HepG2 (cell line): ENCODE measurements at regions not wholly inside any gene's neighbourhood (a gene's known extent, or its start where the extent isn't known, plus 50 kb on each side); places are given as distances from the start of the nearest gene placed in this dataset.

Experiments used
- ATAC-seq: fragments of 200-7000 bp; cut with Tn5 transposase; 3 replicates; pipeline ENCODE4 v1.9.1; 2020; ENCODE audit warnings: mild to moderate bottlenecking, moderate library complexity
- BruUV-seq: library from RNA; stranded (reverse); fragments of 400-500 nt; replicated peaks from 2 replicates; lab custom pipeline; 2021; lab: Mats Ljungman, UMichigan
- CTCF ChIA-PET: fragments of 300-600 bp; formaldehyde crosslinking; extraction: SDS; loops from one replicate; lab custom pipeline; 2021; ENCODE audit warnings: low total read pairs, inconsistent platforms, low intra/inter-chr PET ratio; lab: Yijun Ruan, JAX
- POLR2A ChIA-PET: fragments of 350-600 bp; sonication (Branson Sonifier 250); formaldehyde crosslinking; loops from one replicate; lab custom pipeline; 2020; ENCODE audit warnings: antibody characterized with exemption, inconsistent platforms; lab: Yijun Ruan, JAX
- DNase-seq: peaks from one replicate; pipeline ENCODE4 v3.0.0-alpha.2; 2015; ENCODE audit warnings: low spot score
- FAIRE-seq: peaks from 3 replicates; lab custom pipeline; 2011; peaks lifted over from hg19 to GRCh38; lab: Jason Lieb, UNC
- H2AFZ ChIP-seq: one replicate; pipeline ENCODE4 v1.6.1; 2011; ENCODE audit warnings: low read length, inconsistent platforms
- H3K27ac ChIP-seq: fragments of 300-600 bp; 3 replicates; pipeline ENCODE4 v1.8.0; 2011; ENCODE audit warnings: mixed run types, mild to moderate bottlenecking, mixed read lengths, low read length, inconsistent platforms; ENCODE audit not compliant: insufficient read depth; ENCODE audit errors: extremely low read length
- H3K27me3 ChIP-seq, 2 experiments: fragments of 200-600 bp in 1 of 2; 2 replicates in 1 of 2; 3 replicates in 1 of 2; pipeline versions ENCODE4 v1.6.0 to v1.8.0; 2011; ENCODE audit warnings: low read length in 2 of 2, mild to moderate bottlenecking in 2 of 2, moderate library complexity in 2 of 2, inconsistent platforms in 1 of 2; ENCODE audit not compliant: insufficient read depth in 2 of 2, control insufficient read depth in 1 of 2
- H3K36me3 ChIP-seq, 2 experiments: fragments of 200-600 bp in 1 of 2; replicated peaks in 1 of 2; 2 replicates in 1 of 2; 3 replicates in 1 of 2; pipeline versions ENCODE4 v1.5.1 to v1.8.0; 2011; ENCODE audit warnings: low read length in 2 of 2, inconsistent platforms in 1 of 2; ENCODE audit not compliant: insufficient read depth in 2 of 2, control insufficient read depth in 1 of 2
- H3K4me1 ChIP-seq: 2 replicates; pipeline ENCODE4 v1.5.1; 2012; ENCODE audit warnings: low read length, inconsistent platforms; ENCODE audit not compliant: insufficient read depth
- H3K4me2 ChIP-seq: 2 replicates; pipeline ENCODE4 v1.6.0; 2011; ENCODE audit warnings: low read depth, low read length, inconsistent platforms
- H3K4me3 ChIP-seq, 3 experiments: fragments of 200-600 bp in 1 of 3; sonication (generic), shearing (Covaris generic) in 1 of 3; replicated peaks in 1 of 3; 2 replicates each; pipeline ENCODE4 v1.5.1; 2011 to 2016; ENCODE audit warnings: low read length in 3 of 3, inconsistent platforms in 2 of 3, low read depth in 2 of 3, mild to moderate bottlenecking in 2 of 3, control low read depth in 1 of 3, mixed read lengths in 1 of 3; ENCODE audit not compliant: insufficient read depth in 1 of 3
- H3K79me2 ChIP-seq: one replicate; pipeline ENCODE4 v1.6.1; 2011; ENCODE audit warnings: low read length, inconsistent platforms; ENCODE audit not compliant: insufficient read depth
- H3K9ac ChIP-seq: 2 replicates; pipeline ENCODE4 v1.6.0; 2011; ENCODE audit warnings: mild to moderate bottlenecking, low read depth, low read length, inconsistent platforms; ENCODE audit not compliant: insufficient read depth
- H3K9me3 ChIP-seq: 2 replicates; pipeline ENCODE4 v1.5.1; 2012; ENCODE audit warnings: mild to moderate bottlenecking, low read length
- H4K20me1 ChIP-seq: 2 replicates; pipeline ENCODE4 v1.6.0; 2011; ENCODE audit warnings: inconsistent platforms, mild to moderate bottlenecking, low read length, moderate library complexity; ENCODE audit not compliant: insufficient read depth
- CEBPG ChIP-seq: IDR thresholded peaks from 2 replicates; pipeline ENCODE4 v1.6.1; 2016
- E2F2 ChIP-seq: sonication (generic); formaldehyde crosslinking; IDR thresholded peaks from 2 replicates; pipeline ENCODE4 v1.4.0; 2020; ENCODE audit warnings: missing genetic modification reagents, borderline replicate concordance
- HIVEP1 ChIP-seq: sonication (generic); formaldehyde crosslinking; IDR thresholded peaks from 2 replicates; pipeline ENCODE4 v1.4.0; 2020; ENCODE audit warnings: mild to moderate bottlenecking, missing genetic modification reagents
- SIX4 ChIP-seq: sonication (generic); formaldehyde crosslinking; IDR thresholded peaks from 2 replicates; pipeline ENCODE4 v1.4.0; 2020; ENCODE audit warnings: missing genetic modification reagents
- TEF ChIP-seq: sonication (generic); formaldehyde crosslinking; IDR thresholded peaks from 2 replicates; pipeline ENCODE4 v1.5.0; 2020; ENCODE audit warnings: missing genetic modification reagents
- ZNF556 ChIP-seq: sonication (generic); formaldehyde crosslinking; IDR thresholded peaks from 2 replicates; pipeline ENCODE4 v1.4.0; 2020; ENCODE audit warnings: mild to moderate bottlenecking, missing genetic modification reagents, borderline replicate concordance
- ZNF598 ChIP-seq: sonication (generic); formaldehyde crosslinking; IDR thresholded peaks from 2 replicates; pipeline ENCODE4 v1.5.1; 2020; ENCODE audit warnings: mild to moderate bottlenecking, missing genetic modification reagents, borderline replicate concordance
- ZNF883 ChIP-seq: sonication (generic); formaldehyde crosslinking; IDR thresholded peaks from 2 replicates; pipeline ENCODE4 v1.5.1; 2020; ENCODE audit warnings: mild to moderate bottlenecking, missing genetic modification reagents; ENCODE audit errors: not compliant biosample characterization
- WGBS: methylation state at CpG from one replicate; pipeline ENCODE4 v1.1.6; 2017; ENCODE audit warnings: low lambda C conversion rate; 5-methylcytosine and 5-hydroxymethylcytosine counted together
- in situ Hi-C: cut with HindIII; loops from 2 replicates; pipeline ENCODE4 v1.10.0; 2017; ENCODE audit warnings: low pct_unique_long_range_greater_than_20kb; ENCODE audit not compliant: extremely low pct_ligation_motif_present
- intact Hi-C: fragments of 100-400 bp; cut with micrococcal nuclease; formaldehyde crosslinking; loops from one replicate; pipeline ENCODE4 v1.10.0; 2022; ENCODE audit not compliant: unreplicated experiment
- TF ChIP-seq, protein P1 (sequence below): sonication (generic); formaldehyde crosslinking; IDR thresholded peaks from 2 replicates; pipeline ENCODE4 v1.4.0; 2020; ENCODE audit warnings: missing genetic modification reagents, borderline replicate concordance
- TF ChIP-seq, protein P2 (sequence below): sonication (generic); formaldehyde crosslinking; IDR thresholded peaks from 2 replicates; pipeline ENCODE4 v1.4.0; 2020; ENCODE audit warnings: mild to moderate bottlenecking, missing genetic modification reagents

DNA sequence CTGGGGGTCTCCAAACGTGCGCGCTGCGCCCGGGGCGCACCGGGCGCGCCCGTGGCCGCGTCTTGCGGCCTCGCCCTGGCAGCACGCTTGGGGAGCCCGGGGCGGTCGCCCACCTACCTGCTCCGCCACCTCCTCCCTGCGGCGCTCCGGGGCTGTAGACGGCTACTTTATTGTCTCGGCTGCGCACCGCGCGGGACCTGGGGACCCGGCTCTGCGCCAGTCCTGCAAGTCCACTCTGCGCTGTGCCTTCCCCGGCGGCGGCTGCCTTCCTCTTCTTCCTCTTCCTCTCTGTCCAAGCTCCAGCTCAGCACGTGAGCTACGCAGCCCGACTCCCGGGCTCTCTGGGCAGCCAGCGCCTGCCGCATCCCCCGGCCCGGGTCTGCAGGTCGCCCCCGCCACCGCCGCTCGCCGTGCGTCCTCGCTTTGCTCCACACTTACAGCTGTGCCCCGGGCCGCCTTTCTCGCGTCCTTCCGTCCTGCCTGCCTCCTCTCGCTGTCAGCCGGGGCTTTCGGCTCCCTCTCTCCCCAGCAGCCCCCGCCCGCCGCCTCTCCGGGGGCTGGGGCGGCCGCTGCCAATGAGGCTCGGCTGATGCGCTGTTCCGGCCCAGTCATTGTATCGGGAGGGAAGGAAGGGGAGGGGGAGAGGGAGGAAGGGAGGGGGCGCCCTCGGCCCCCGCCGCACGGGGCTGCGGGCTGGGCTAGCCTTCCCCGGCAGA, 156.4 kb upstream of the FRMD4B start:
- Histone ChIP-seq H3K27me3 (peaks cover 0 to 31% of the 10 kb centered on the region in 2 experiments; a peak in 2 of 5 replicates), H3K4me2 (no peak overlapping the region), H3K27ac (no peak overlapping the region), H4K20me1 (no peaks in the 10 kb centered on the region), H3K9me3 (no peaks in the 10 kb centered on the region), H3K36me3 (no peaks in the 10 kb centered on the region), H3K79me2 (no peaks in the 10 kb centered on the region), H3K4me1 (no peaks in the 10 kb centered on the region), H3K9ac (no peak overlapping the region), H2AFZ (no peak overlapping the region), H3K4me3 (no peak overlapping the region)
- ChIA-PET POLR2A (no interaction called here), CTCF (no interaction called here)
- FAIRE-seq (no peak), DNase-seq (no peak), ATAC-seq (no peak)
- BruUV-seq: no TSS peak
- intact Hi-C loops (no loop called here), in situ Hi-C loops (no loop called here)
- WGBS: 44% methylated on average over 45 of the region's 75 CpGs
- no peak for TF ChIP-seq E2F2 (CRISPR knock-in tag)
- no peak for TF ChIP-seq CEBPG (CRISPR knock-in tag)
- no peak for TF ChIP-seq HIVEP1 (CRISPR knock-in tag)
- TF ChIP-seq, protein P1, sequence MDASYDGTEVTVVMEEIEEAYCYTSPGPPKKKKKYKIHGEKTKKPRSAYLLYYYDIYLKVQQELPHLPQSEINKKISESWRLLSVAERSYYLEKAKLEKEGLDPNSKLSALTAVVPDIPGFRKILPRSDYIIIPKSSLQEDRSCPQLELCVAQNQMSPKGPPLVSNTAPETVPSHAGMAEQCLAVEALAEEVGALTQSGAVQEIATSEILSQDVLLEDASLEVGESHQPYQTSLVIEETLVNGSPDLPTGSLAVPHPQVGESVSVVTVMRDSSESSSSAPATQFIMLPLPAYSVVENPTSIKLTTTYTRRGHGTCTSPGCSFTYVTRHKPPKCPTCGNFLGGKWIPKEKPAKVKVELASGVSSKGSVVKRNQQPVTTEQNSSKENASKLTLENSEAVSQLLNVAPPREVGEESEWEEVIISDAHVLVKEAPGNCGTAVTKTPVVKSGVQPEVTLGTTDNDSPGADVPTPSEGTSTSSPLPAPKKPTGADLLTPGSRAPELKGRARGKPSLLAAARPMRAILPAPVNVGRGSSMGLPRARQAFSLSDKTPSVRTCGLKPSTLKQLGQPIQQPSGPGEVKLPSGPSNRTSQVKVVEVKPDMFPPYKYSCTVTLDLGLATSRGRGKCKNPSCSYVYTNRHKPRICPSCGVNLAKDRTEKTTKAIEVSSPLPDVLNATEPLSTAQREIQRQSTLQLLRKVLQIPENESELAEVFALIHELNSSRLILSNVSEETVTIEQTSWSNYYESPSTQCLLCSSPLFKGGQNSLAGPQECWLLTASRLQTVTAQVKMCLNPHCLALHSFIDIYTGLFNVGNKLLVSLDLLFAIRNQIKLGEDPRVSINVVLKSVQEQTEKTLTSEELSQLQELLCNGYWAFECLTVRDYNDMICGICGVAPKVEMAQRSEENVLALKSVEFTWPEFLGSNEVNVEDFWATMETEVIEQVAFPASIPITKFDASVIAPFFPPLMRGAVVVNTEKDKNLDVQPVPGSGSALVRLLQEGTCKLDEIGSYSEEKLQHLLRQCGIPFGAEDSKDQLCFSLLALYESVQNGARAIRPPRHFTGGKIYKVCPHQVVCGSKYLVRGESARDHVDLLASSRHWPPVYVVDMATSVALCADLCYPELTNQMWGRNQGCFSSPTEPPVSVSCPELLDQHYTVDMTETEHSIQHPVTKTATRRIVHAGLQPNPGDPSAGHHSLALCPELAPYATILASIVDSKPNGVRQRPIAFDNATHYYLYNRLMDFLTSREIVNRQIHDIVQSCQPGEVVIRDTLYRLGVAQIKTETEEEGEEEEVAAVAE (CRISPR knock-in tag): no peak
- TF ChIP-seq, protein P2, sequence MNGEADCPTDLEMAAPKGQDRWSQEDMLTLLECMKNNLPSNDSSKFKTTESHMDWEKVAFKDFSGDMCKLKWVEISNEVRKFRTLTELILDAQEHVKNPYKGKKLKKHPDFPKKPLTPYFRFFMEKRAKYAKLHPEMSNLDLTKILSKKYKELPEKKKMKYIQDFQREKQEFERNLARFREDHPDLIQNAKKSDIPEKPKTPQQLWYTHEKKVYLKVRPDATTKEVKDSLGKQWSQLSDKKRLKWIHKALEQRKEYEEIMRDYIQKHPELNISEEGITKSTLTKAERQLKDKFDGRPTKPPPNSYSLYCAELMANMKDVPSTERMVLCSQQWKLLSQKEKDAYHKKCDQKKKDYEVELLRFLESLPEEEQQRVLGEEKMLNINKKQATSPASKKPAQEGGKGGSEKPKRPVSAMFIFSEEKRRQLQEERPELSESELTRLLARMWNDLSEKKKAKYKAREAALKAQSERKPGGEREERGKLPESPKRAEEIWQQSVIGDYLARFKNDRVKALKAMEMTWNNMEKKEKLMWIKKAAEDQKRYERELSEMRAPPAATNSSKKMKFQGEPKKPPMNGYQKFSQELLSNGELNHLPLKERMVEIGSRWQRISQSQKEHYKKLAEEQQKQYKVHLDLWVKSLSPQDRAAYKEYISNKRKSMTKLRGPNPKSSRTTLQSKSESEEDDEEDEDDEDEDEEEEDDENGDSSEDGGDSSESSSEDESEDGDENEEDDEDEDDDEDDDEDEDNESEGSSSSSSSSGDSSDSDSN (CRISPR knock-in tag): no peak
- no peak for TF ChIP-seq ZNF556
- no peak for TF ChIP-seq ZNF598 (CRISPR knock-in tag)
- TF ChIP-seq SIX4 (CRISPR knock-in tag): no peak
- no peak for TF ChIP-seq ZNF883
- TF ChIP-seq TEF (CRISPR knock-in tag): no peak
